ENCODE measurements at regions not wholly inside any gene's neighbourhood (a gene's known extent, or its start where the extent isn't known, plus 50 kb on each side); places are given as distances from the start of the nearest gene placed in this dataset.

DNA sequence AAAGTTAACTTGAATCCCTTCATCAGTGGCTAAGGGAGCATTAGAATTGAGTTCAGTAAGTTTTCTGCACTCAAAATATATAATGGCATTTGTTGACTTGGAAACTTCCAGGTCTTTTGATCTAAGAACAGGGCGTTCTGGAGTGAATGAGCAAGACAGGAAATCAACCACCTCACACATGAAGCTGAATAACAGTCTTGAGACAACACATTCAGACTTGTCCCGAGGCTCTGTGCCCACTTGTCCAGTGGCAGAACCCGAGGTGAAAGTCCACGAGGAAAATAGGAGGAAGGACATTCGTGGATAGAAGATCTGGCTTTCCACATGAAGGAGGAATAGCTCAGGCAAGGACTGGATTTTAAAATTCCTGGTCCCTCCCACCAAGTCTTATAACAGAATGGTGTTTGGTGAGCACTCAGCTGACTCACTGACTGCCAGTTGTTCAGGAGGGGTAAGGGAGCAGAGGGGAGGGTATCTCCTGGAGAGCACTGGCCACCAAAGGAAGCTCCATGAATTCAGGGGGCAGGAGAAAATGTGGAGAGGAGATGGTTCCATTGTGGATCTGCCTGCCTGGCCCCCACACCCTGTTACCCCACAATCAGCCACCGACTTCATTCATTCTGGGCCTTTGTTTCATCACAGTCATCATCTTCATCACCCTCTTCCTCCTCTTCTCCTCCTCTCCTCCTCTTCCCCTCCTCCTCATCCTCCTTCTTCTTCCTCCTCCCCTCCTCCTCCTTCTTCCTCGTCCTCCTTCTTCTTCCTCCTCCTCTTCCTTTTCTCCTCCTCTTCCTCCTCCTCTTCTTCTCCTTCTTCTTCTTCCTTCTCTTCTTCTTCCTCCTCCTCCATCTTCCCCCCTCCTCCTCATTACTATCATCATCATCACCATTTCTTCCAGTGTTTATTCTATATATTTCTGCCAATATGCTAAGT lies 620.1 kb downstream of the MED13L start:
- H3K4me3 ChIP-seq (ENCODE audit: low read depth, low read length), result no peak overlapping the region
- no peak for DNase-seq (ENCODE audit: low read depth)
- H3K27me3 ChIP-seq (ENCODE audit: control insufficient read depth, insufficient read depth, low read length), result no peaks in the 10 kb centered on the region
- TF ChIP-seq, protein P1, sequence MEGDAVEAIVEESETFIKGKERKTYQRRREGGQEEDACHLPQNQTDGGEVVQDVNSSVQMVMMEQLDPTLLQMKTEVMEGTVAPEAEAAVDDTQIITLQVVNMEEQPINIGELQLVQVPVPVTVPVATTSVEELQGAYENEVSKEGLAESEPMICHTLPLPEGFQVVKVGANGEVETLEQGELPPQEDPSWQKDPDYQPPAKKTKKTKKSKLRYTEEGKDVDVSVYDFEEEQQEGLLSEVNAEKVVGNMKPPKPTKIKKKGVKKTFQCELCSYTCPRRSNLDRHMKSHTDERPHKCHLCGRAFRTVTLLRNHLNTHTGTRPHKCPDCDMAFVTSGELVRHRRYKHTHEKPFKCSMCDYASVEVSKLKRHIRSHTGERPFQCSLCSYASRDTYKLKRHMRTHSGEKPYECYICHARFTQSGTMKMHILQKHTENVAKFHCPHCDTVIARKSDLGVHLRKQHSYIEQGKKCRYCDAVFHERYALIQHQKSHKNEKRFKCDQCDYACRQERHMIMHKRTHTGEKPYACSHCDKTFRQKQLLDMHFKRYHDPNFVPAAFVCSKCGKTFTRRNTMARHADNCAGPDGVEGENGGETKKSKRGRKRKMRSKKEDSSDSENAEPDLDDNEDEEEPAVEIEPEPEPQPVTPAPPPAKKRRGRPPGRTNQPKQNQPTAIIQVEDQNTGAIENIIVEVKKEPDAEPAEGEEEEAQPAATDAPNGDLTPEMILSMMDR (IDR thresholded peaks at IDR 0.05; ENCODE audit: insufficient read depth, low read length, poor library complexity, severe bottlenecking), result no peak
- H3K36me3 ChIP-seq (ENCODE audit: control insufficient read depth, insufficient read depth, low read length), result no peaks in the 10 kb centered on the region

GRCh38 chr12:115650026-115650425 lies 627.5 kb downstream of the MED13L start:
- no peaks in the 10 kb centered on the region for H3K36me3 ChIP-seq (ENCODE audit: control insufficient read depth, insufficient read depth, low read length)
- TF ChIP-seq, protein P1 (IDR thresholded peaks at IDR 0.05; ENCODE audit: insufficient read depth, low read length, poor library complexity, severe bottlenecking), result no peak
- H3K4me3 ChIP-seq (ENCODE audit: low read depth, low read length), result no peak overlapping the region
- H3K27me3 ChIP-seq (ENCODE audit: control insufficient read depth, insufficient read depth, low read length), result no peaks in the 10 kb centered on the region
- DNase-seq (ENCODE audit: low read depth), result no peak

- TF ChIP-seq, protein P1 (IDR thresholded peaks at IDR 0.05; ENCODE audit: insufficient read depth, low read length, poor library complexity, severe bottlenecking), result no peak
These were observed 629.0 kb downstream of the MED13L start for GRCh38 chr12:115648463-115648862.

GRCh38 chr12:115646210-115646609 lies 631.3 kb downstream of the MED13L start:
- Histone ChIP-seq H3K36me3 (ENCODE audit: control insufficient read depth, insufficient read depth, low read length) (no peaks in the 10 kb centered on the region), H3K27me3 (ENCODE audit: control insufficient read depth, insufficient read depth, low read length) (no peaks in the 10 kb centered on the region), H3K4me3 (ENCODE audit: low read depth, low read length) (no peak overlapping the region)
- TF ChIP-seq, protein P1 (IDR thresholded peaks at IDR 0.05; ENCODE audit: insufficient read depth, low read length, poor library complexity, severe bottlenecking), result no peak
- DNase-seq (ENCODE audit: low read depth), result no peak

More at GRCh38 chr12:115648463-115648862, 629.0 kb downstream of the MED13L start:
- Histone ChIP-seq H3K4me3 (ENCODE audit: low read depth, low read length) (no peak overlapping the region), H3K36me3 (ENCODE audit: control insufficient read depth, insufficient read depth, low read length) (no peaks in the 10 kb centered on the region), H3K27me3 (ENCODE audit: control insufficient read depth, insufficient read depth, low read length) (no peaks in the 10 kb centered on the region)
- no peak for DNase-seq (ENCODE audit: low read depth)

GRCh38 chr12:115640929-115641328 lies 636.6 kb downstream of the MED13L start:
- DNase-seq (ENCODE audit: low read depth), result no peak
- Histone ChIP-seq H3K36me3 (ENCODE audit: control insufficient read depth, insufficient read depth, low read length) (no peaks in the 10 kb centered on the region), H3K27me3 (ENCODE audit: control insufficient read depth, insufficient read depth, low read length) (no peaks in the 10 kb centered on the region), H3K4me3 (ENCODE audit: low read depth, low read length) (no peak overlapping the region)
- TF ChIP-seq, protein P1 (IDR thresholded peaks at IDR 0.05; ENCODE audit: insufficient read depth, low read length, poor library complexity, severe bottlenecking), result no peak

Measured in kidney epithelial cell (primary cell).